SK-N-SH treated with all-trans-retinoic acid at 6 μM for 48 hours (cell line): ENCODE measurements at regions not wholly inside any gene's neighbourhood (a gene's known extent, or its start where the extent isn't known, plus 50 kb on each side); places are given as distances from the start of the nearest gene placed in this dataset.

ENCODE experiments used
- ATAC-seq: fragments of 200-7000 bp; cut with Tn5 transposase; 3 replicates; pipeline ENCODE4 v1.9.1; 2020; ENCODE audit warnings: mild to moderate bottlenecking, moderate library complexity
- ARNTL ChIP-seq: fragments of 450-650 bp; formaldehyde crosslinking; IDR thresholded peaks from 2 replicates; pipeline ENCODE4 v1.5.0; 2020; ENCODE audit warnings: low read depth, mild to moderate bottlenecking, moderate library complexity, borderline replicate concordance
- BACH2 ChIP-seq: fragments of 250-450 bp; sonication (Bioruptor Pico); IDR thresholded peaks from 2 replicates; pipeline ENCODE4 v1.9.0; 2021; ENCODE audit warnings: mild to moderate bottlenecking, borderline replicate concordance
- CSDC2 ChIP-seq: fragments of 250-450 bp; sonication (Bioruptor Pico); IDR thresholded peaks from 2 replicates; pipeline ENCODE4 v1.5.0; 2020; ENCODE audit warnings: mild to moderate bottlenecking, moderate library complexity
- ESRRG ChIP-seq: fragments of 250-450 bp; sonication (Bioruptor Pico); IDR thresholded peaks from 2 replicates; pipeline ENCODE4 v1.6.1; 2021; ENCODE audit warnings: mild to moderate bottlenecking
- GLIS3 ChIP-seq: fragments of 250-450 bp; sonication (Bioruptor Pico); IDR thresholded peaks from 2 replicates; pipeline ENCODE4 v1.5.0; 2020; ENCODE audit warnings: mild to moderate bottlenecking, moderate library complexity
- ISL1 ChIP-seq: fragments of 250-450 bp; sonication (Bioruptor Pico); IDR thresholded peaks from 2 replicates; pipeline ENCODE4 v2.1.2; 2022; ENCODE audit warnings: mild to moderate bottlenecking, moderate library complexity
- OSR1 ChIP-seq: fragments of 250-450 bp; sonication (Bioruptor Pico); IDR thresholded peaks from 2 replicates; pipeline ENCODE4 v1.8.0; 2022; ENCODE audit warnings: moderate library complexity, mild to moderate bottlenecking, inconsistent platforms
- PPARA ChIP-seq: fragments of 250-450 bp; sonication (Bioruptor Pico); IDR thresholded peaks from 2 replicates; pipeline ENCODE4 v1.5.0; 2020; ENCODE audit warnings: mild to moderate bottlenecking, borderline replicate concordance
- SNAI2 ChIP-seq: fragments of 250-450 bp; sonication (Bioruptor Pico); IDR thresholded peaks from 2 replicates; pipeline ENCODE4 v1.5.0; 2020; ENCODE audit warnings: mild to moderate bottlenecking, moderate library complexity
- TCF4 ChIP-seq: fragments of 250-450 bp; sonication (Bioruptor Pico); IDR thresholded peaks from 2 replicates; pipeline ENCODE4 v1.8.0; 2021; ENCODE audit warnings: mild to moderate bottlenecking, moderate library complexity, borderline replicate concordance
- TOX ChIP-seq: fragments of 250-450 bp; sonication (Bioruptor Pico); IDR thresholded peaks from 2 replicates; pipeline ENCODE4 v1.8.0; 2021; ENCODE audit warnings: mild to moderate bottlenecking, moderate library complexity, borderline replicate concordance
- ZFP3 ChIP-seq: fragments of 250-450 bp; sonication (Bioruptor Pico); IDR thresholded peaks from 2 replicates; pipeline ENCODE4 v1.5.0; 2020; ENCODE audit warnings: mild to moderate bottlenecking, moderate library complexity
- ZFP30 ChIP-seq: fragments of 450-650 bp; formaldehyde crosslinking; IDR thresholded peaks from 2 replicates; pipeline ENCODE4 v1.5.0; 2022; ENCODE audit warnings: mild to moderate bottlenecking, moderate library complexity
- ZNF565 ChIP-seq: fragments of 450-650 bp; formaldehyde crosslinking; conservative IDR thresholded peaks from 2 replicates; pipeline ENCODE4 v1.5.0; 2020; ENCODE audit warnings: low read depth, mild to moderate bottlenecking, moderate library complexity
- ZNF8 ChIP-seq: fragments of 450-650 bp; formaldehyde crosslinking; IDR thresholded peaks from 2 replicates; pipeline ENCODE4 v1.5.0; 2020; ENCODE audit warnings: mild to moderate bottlenecking, moderate library complexity
- TF ChIP-seq, protein P1 (sequence below): fragments of 250-450 bp; sonication (Bioruptor Pico); IDR thresholded peaks from 2 replicates; pipeline ENCODE4 v1.8.0; 2020; ENCODE audit warnings: mild to moderate bottlenecking, moderate library complexity, borderline replicate concordance
- TF ChIP-seq, protein P2 (sequence below): fragments of 250-450 bp; sonication (Bioruptor Pico); IDR thresholded peaks from 2 replicates; pipeline ENCODE4 v1.8.0; 2021; ENCODE audit warnings: low read depth, mild to moderate bottlenecking, moderate library complexity, borderline replicate concordance
- TF ChIP-seq, protein P3 (sequence below): fragments of 250-450 bp; sonication (Bioruptor Pico); IDR thresholded peaks from 2 replicates; pipeline ENCODE4 v1.5.1; 2021; ENCODE audit warnings: mild to moderate bottlenecking, moderate library complexity
- TF ChIP-seq, protein P4 (sequence below): fragments of 250-450 bp; sonication (Bioruptor Pico); IDR thresholded peaks from 2 replicates; pipeline ENCODE4 v1.5.1; 2020; ENCODE audit warnings: low read depth, mild to moderate bottlenecking, moderate library complexity
- TF ChIP-seq, protein P5 (sequence below): fragments of 250-450 bp; sonication (Bioruptor Pico); IDR thresholded peaks from 2 replicates; pipeline ENCODE4 v1.5.0; 2020; ENCODE audit warnings: mild to moderate bottlenecking, moderate library complexity

DNA sequence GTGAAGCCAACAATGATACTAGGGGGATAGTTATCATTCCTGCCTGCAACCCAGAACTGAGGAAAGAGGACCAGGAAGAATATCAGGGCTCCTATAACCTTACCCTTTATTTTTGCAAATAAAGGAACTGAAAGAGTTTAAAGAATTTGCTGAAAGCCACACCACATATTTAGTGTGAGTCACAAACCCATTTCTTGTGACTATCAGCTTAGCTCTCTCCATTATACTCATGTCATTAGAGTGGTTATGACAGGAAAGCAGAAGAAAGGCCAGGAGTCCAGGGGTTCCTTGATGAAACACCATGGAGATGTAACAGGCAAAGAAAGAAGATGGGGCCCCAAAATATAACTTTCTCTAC, 141.1 kb upstream of the SAMSN1 start:
- TF ChIP-seq GLIS3 (CRISPR knock-in tag) (no peak), ISL1 (no peak), TCF4 (CRISPR knock-in tag) (no peak), BACH2 (CRISPR knock-in tag) (no peak), ZNF8 (CRISPR knock-in tag) (no peak), CSDC2 (CRISPR knock-in tag) (no peak), TOX (CRISPR knock-in tag) (no peak), PPARA (no peak), ZFP30 (CRISPR knock-in tag) (no peak), ESRRG (CRISPR knock-in tag) (no peak)
- TF ChIP-seq, protein P1, sequence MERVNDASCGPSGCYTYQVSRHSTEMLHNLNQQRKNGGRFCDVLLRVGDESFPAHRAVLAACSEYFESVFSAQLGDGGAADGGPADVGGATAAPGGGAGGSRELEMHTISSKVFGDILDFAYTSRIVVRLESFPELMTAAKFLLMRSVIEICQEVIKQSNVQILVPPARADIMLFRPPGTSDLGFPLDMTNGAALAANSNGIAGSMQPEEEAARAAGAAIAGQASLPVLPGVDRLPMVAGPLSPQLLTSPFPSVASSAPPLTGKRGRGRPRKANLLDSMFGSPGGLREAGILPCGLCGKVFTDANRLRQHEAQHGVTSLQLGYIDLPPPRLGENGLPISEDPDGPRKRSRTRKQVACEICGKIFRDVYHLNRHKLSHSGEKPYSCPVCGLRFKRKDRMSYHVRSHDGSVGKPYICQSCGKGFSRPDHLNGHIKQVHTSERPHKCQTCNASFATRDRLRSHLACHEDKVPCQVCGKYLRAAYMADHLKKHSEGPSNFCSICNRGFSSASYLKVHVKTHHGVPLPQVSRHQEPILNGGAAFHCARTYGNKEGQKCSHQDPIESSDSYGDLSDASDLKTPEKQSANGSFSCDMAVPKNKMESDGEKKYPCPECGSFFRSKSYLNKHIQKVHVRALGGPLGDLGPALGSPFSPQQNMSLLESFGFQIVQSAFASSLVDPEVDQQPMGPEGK: no peak
- TF ChIP-seq, protein P2, sequence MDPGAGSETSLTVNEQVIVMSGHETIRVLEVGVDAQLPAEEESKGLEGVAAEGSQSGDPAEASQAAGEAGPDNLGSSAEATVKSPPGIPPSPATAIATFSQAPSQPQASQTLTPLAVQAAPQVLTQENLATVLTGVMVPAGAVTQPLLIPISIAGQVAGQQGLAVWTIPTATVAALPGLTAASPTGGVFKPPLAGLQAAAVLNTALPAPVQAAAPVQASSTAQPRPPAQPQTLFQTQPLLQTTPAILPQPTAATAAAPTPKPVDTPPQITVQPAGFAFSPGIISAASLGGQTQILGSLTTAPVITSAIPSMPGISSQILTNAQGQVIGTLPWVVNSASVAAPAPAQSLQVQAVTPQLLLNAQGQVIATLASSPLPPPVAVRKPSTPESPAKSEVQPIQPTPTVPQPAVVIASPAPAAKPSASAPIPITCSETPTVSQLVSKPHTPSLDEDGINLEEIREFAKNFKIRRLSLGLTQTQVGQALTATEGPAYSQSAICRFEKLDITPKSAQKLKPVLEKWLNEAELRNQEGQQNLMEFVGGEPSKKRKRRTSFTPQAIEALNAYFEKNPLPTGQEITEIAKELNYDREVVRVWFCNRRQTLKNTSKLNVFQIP (CRISPR knock-in tag): no peak
- TF ChIP-seq, protein P3, sequence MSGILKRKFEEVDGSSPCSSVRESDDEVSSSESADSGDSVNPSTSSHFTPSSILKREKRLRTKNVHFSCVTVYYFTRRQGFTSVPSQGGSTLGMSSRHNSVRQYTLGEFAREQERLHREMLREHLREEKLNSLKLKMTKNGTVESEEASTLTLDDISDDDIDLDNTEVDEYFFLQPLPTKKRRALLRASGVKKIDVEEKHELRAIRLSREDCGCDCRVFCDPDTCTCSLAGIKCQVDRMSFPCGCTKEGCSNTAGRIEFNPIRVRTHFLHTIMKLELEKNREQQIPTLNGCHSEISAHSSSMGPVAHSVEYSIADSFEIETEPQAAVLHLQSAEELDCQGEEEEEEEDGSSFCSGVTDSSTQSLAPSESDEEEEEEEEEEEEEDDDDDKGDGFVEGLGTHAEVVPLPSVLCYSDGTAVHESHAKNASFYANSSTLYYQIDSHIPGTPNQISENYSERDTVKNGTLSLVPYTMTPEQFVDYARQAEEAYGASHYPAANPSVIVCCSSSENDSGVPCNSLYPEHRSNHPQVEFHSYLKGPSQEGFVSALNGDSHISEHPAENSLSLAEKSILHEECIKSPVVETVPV: no peak
- TF ChIP-seq, protein P4, sequence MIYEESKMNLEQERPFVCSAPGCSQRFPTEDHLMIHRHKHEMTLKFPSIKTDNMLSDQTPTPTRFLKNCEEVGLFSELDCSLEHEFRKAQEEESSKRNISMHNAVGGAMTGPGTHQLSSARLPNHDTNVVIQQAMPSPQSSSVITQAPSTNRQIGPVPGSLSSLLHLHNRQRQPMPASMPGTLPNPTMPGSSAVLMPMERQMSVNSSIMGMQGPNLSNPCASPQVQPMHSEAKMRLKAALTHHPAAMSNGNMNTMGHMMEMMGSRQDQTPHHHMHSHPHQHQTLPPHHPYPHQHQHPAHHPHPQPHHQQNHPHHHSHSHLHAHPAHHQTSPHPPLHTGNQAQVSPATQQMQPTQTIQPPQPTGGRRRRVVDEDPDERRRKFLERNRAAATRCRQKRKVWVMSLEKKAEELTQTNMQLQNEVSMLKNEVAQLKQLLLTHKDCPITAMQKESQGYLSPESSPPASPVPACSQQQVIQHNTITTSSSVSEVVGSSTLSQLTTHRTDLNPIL (CRISPR knock-in tag): no peak

DNA sequence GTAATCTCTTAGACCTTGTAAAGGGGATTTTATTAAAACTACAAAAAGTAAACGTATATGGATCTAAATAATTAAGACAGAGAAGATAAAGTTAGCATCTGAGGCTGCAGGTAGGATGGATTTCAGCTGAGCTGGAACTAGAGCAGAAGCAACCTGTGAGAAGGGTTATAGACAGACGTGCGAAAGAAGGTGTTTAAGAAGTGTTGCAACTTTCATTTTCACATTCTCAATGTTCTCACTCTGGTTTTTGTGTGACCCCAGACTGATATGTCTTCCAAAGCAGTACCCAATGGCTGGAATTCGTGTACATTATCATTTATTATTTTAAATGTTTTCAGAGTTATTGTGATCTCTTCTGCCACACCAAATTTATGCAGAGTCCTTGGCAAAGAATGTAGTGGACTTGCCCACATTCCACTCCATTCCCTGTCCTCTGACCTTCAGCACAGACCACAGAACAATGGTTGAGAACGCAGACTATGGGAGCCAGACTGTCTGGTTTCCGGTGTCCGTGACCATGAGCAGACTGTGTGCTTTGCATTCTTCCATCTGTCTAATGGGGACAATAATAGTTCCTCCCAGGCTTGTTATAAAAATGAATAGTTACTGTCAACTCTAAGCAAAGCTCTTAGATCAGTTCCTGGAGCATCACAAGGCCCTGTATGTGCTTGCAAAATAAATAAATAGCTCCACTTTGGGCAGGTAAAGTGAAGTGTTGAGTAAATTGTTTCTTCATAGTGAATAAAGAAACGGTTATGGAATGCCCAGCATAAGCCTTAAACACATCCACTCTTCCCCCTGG, 140.6 kb upstream of the SAMSN1 start:
- ATAC-seq: no peak
- TF ChIP-seq PPARA (no peak), ZFP30 (CRISPR knock-in tag) (no peak), SNAI2 (CRISPR knock-in tag) (no peak), GLIS3 (CRISPR knock-in tag) (no peak), ZNF8 (CRISPR knock-in tag) (no peak), ARNTL (CRISPR knock-in tag) (no peak), BACH2 (CRISPR knock-in tag) (no peak), CSDC2 (CRISPR knock-in tag) (no peak), ISL1 (no peak), OSR1 (no peak), ZFP3 (CRISPR knock-in tag) (no peak), ZNF565 (CRISPR knock-in tag) (no peak), ESRRG (CRISPR knock-in tag) (no peak)
- TF ChIP-seq, protein P4 (CRISPR knock-in tag): no peak
- TF ChIP-seq, protein P2 (CRISPR knock-in tag): no peak
- TF ChIP-seq, protein P5, sequence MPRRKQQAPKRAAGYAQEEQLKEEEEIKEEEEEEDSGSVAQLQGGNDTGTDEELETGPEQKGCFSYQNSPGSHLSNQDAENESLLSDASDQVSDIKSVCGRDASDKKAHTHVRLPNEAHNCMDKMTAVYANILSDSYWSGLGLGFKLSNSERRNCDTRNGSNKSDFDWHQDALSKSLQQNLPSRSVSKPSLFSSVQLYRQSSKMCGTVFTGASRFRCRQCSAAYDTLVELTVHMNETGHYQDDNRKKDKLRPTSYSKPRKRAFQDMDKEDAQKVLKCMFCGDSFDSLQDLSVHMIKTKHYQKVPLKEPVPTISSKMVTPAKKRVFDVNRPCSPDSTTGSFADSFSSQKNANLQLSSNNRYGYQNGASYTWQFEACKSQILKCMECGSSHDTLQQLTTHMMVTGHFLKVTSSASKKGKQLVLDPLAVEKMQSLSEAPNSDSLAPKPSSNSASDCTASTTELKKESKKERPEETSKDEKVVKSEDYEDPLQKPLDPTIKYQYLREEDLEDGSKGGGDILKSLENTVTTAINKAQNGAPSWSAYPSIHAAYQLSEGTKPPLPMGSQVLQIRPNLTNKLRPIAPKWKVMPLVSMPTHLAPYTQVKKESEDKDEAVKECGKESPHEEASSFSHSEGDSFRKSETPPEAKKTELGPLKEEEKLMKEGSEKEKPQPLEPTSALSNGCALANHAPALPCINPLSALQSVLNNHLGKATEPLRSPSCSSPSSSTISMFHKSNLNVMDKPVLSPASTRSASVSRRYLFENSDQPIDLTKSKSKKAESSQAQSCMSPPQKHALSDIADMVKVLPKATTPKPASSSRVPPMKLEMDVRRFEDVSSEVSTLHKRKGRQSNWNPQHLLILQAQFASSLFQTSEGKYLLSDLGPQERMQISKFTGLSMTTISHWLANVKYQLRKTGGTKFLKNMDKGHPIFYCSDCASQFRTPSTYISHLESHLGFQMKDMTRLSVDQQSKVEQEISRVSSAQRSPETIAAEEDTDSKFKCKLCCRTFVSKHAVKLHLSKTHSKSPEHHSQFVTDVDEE (CRISPR knock-in tag): no peak
- TF ChIP-seq, protein P1: no peak

More for the DNA sequence above, 141.1 kb upstream of the SAMSN1 start:
- ATAC-seq: no peak
